ENCODE measurements at regions not wholly inside any gene's neighbourhood (a gene's known extent, or its start where the extent isn't known, plus 50 kb on each side); places are given as distances from the start of the nearest gene placed in this dataset.

DNA sequence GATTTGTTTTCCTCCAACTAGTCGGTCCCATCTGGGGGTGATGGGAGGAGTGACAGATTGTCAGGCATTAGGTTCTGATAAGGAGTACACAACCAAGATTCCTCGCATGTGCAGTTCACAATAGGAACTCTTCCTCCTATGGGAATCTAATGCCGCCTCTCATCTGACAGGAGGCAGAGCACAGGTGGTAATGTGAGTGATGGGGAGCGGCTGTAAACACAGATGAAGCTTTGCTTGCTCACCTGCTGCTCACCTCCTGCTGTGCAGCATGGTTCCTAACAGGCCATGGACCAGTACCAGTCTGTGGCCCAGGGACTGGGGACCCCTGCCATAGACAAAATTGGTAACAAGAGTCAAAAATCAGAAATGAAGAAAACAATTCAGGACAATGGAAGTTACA is 173.3 kb upstream of the HMHB1 start:
- 93% methylated on average over 4 of the region's 4 CpGs; no CpG with 5 or more reads in 1 of the 2 experiments for WGBS, 2 experiments (ENCODE audit: extremely low coverage in 1 of 2, insufficient coverage in 1 of 2, insufficient read length in 1 of 2, insufficient replicate concordance in 2 of 2, low coverage in 1 of 2, low lambda C conversion rate in 2 of 2, missing lambda C conversion rate in 1 of 2)

More for the DNA sequence above, 173.3 kb upstream of the HMHB1 start:
- Histone ChIP-seq H3K9me3 (ENCODE audit: insufficient read depth in 2 of 2, low read depth in 1 of 2, low read length in 1 of 2) (no peaks in the 10 kb centered on the region), H3K4me2 (ENCODE audit: insufficient read depth in 1 of 2, low read depth in 2 of 2, low read length in 2 of 2) (no peak overlapping the region), H3K14ac (ENCODE audit: insufficient read length) (no peak overlapping the region), H2BK15ac (ENCODE audit: low read length) (no peak overlapping the region), H3K4me1 (replicated peaks in 1 of 4; ENCODE audit: control insufficient read depth in 3 of 4, insufficient read depth in 4 of 4, low read length in 3 of 4) (peaks cover 0 to 5% (median 1%) of the 10 kb centered on the region in 4 experiments; a peak in 2 of 7 replicates), H2BK120ac (replicated peaks; ENCODE audit: low read depth, low read length) (no peak overlapping the region), H4K91ac (replicated peaks; ENCODE audit: insufficient read length, low read length) (no peak overlapping the region), H2AFZ (ENCODE audit: low read length) (no peak overlapping the region), H3K79me1 (ENCODE audit: low read depth, low read length) (no peaks in the 10 kb centered on the region), H3K27ac (ENCODE audit: low read depth, low read length) (no peak overlapping the region), H3K23ac (ENCODE audit: insufficient read length) (no peak overlapping the region), H2BK12ac (ENCODE audit: low read depth, low read length) (no peak overlapping the region), H3K56ac (replicated peaks; ENCODE audit: insufficient read length, low read depth, low read length) (no peak overlapping the region), H2AK5ac (ENCODE audit: low read depth, low read length) (0 out of 2 replicates have a peak overlapping the region, but pooled peaks have one; percentile 9), H2BK20ac (ENCODE audit: low read length) (no peak overlapping the region), H3K79me2 (ENCODE audit: control insufficient read depth in 1 of 2, insufficient read depth in 2 of 2, low read length in 2 of 2) (no peaks in the 10 kb centered on the region), H4K8ac (ENCODE audit: extremely low read depth, insufficient read depth, low read length) (no peak overlapping the region), H4K20me1 (replicated peaks in 1 of 2; ENCODE audit: control insufficient read depth in 1 of 2, insufficient read depth in 2 of 2, low read length in 2 of 2) (no peaks in the 10 kb centered on the region), H3K4me3 (ENCODE audit: extremely low read depth in 1 of 4, insufficient read depth in 2 of 4, low read depth in 3 of 4, low read length in 4 of 4) (no peak overlapping the region), H2BK5ac (ENCODE audit: low read depth, low read length) (no peak overlapping the region), H3K9ac (replicated peaks in 1 of 4; ENCODE audit: extremely low read depth in 1 of 4, low read depth in 3 of 4, low read length in 3 of 4) (no peak overlapping the region), H3K27me3 (replicated peaks in 1 of 4; ENCODE audit: control insufficient read depth in 3 of 4, extremely low read depth in 1 of 4, insufficient read depth in 3 of 4, low read length in 3 of 4) (no peaks in the 10 kb centered on the region), H3K4ac (replicated peaks; ENCODE audit: insufficient read length, low read depth, low read length) (no peak overlapping the region), H3K18ac (ENCODE audit: extremely low read depth, low read length) (no peak overlapping the region), H3K36me3 (ENCODE audit: control insufficient read depth in 2 of 4, insufficient read depth in 4 of 4, low read length in 3 of 4) (no peaks in the 10 kb centered on the region), H4K5ac (ENCODE audit: insufficient read length, low read depth, low read length) (no peak overlapping the region), H3K23me2 (ENCODE audit: low read depth, low read length) (no peaks in the 10 kb centered on the region)
- POLR2A ChIA-PET (ENCODE audit: partially characterized antibody), result no interaction called here
- CTCF ChIA-PET (ENCODE audit: partially characterized antibody), result interaction anchor here (0.6 kb wide), 1 partner anchor 346 kb away, joined by 4 read pairs; no protein-coding TSS in a partner anchor
- FAIRE-seq, result no peak
- TF ChIP-seq SP4 (IDR thresholded peaks at IDR 0.05; ENCODE audit: low read length) (no peak), BACH1 (IDR thresholded peaks at IDR 0.05; ENCODE audit: low read length) (no peak), BRCA1 (IDR thresholded peaks at IDR 0.05; ENCODE audit: low read depth, low read length) (no peak), CEBPB (IDR thresholded peaks at IDR 0.05; ENCODE audit: low read depth, low read length) (no peak), TAF7 (optimal IDR thresholded peaks at IDR 0.05; ENCODE audit: borderline replicate concordance, low read depth, low read length) (no peak), POLR2A (IDR thresholded peaks at IDR 0.05; ENCODE audit: control extremely low read depth in 1 of 2, low read depth in 2 of 2, low read length in 2 of 2) (no peak), JUND (IDR thresholded peaks at IDR 0.05; ENCODE audit: low read length) (no peak), GABPA (IDR thresholded peaks at IDR 0.05; ENCODE audit: borderline replicate concordance, insufficient read depth, low read length) (no peak), POLR2AphosphoS5 (IDR thresholded peaks at IDR 0.05; ENCODE audit: low read depth, low read length) (no peak), YY1 (IDR thresholded peaks at IDR 0.05; ENCODE audit: low read depth, low read length) (no peak), EZH2 (IDR thresholded peaks at IDR 0.05; ENCODE audit: low read depth, low read length, severe bottlenecking) (no peak), MAFK (IDR thresholded peaks at IDR 0.05; ENCODE audit: low read depth, low read length) (no peak), GTF2F1 (IDR thresholded peaks at IDR 0.05; ENCODE audit: borderline replicate concordance, low read depth, low read length) (no peak), RXRA (IDR thresholded peaks at IDR 0.05; ENCODE audit: insufficient read depth, low read depth, low read length) (no peak)
- TF ChIP-seq, protein P1, sequence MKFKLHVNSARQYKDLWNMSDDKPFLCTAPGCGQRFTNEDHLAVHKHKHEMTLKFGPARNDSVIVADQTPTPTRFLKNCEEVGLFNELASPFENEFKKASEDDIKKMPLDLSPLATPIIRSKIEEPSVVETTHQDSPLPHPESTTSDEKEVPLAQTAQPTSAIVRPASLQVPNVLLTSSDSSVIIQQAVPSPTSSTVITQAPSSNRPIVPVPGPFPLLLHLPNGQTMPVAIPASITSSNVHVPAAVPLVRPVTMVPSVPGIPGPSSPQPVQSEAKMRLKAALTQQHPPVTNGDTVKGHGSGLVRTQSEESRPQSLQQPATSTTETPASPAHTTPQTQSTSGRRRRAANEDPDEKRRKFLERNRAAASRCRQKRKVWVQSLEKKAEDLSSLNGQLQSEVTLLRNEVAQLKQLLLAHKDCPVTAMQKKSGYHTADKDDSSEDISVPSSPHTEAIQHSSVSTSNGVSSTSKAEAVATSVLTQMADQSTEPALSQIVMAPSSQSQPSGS (IDR thresholded peaks at IDR 0.05; ENCODE audit: low read length), result no peak
- DNase-seq (ENCODE audit: low read depth in 1 of 2, low spot score in 2 of 2), result no peak
